ENCODE measurements at regions not wholly inside any gene's neighbourhood (a gene's known extent, or its start where the extent isn't known, plus 50 kb on each side); places are given as distances from the start of the nearest gene placed in this dataset.

DNA sequence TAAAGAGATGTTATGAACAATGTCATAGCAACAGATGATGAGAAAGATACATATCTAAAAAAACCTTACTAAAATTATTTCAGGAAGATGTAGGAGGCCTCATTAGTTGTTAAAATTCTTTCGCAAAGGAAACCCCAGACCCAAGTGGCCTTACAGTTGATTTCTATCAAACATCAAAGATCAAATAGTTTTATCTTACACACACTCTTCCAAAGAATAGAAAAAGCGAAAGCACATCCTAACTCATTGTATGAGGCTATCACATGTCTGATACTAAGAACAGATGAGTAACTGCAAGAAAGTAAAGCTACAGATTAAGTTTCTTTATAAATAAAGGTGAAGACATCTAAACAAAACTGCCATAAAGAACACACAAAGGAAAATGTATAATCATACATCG is 82.9 kb upstream of the GDF10 start:
- TF ChIP-seq POLR2A (IDR thresholded peaks at IDR 0.05), result no peak
- TF ChIP-seq, protein P1, sequence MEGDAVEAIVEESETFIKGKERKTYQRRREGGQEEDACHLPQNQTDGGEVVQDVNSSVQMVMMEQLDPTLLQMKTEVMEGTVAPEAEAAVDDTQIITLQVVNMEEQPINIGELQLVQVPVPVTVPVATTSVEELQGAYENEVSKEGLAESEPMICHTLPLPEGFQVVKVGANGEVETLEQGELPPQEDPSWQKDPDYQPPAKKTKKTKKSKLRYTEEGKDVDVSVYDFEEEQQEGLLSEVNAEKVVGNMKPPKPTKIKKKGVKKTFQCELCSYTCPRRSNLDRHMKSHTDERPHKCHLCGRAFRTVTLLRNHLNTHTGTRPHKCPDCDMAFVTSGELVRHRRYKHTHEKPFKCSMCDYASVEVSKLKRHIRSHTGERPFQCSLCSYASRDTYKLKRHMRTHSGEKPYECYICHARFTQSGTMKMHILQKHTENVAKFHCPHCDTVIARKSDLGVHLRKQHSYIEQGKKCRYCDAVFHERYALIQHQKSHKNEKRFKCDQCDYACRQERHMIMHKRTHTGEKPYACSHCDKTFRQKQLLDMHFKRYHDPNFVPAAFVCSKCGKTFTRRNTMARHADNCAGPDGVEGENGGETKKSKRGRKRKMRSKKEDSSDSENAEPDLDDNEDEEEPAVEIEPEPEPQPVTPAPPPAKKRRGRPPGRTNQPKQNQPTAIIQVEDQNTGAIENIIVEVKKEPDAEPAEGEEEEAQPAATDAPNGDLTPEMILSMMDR (IDR thresholded peaks at IDR 0.05), result no peak
